Medulla oblongata (tissue), 1 donor: ENCODE measurements at regions not wholly inside any gene's neighbourhood (a gene's known extent, or its start where the extent isn't known, plus 50 kb on each side); places are given as distances from the start of the nearest gene placed in this dataset.
A peak's percentile ranks its signal among the peaks of the same experiment; 100 is the strongest.

Source experiments
- DNase-seq: peaks from one replicate; pipeline ENCODE4 v3.0.0-alpha.2; 2015; ENCODE audit errors: extremely low spot score

DNA sequence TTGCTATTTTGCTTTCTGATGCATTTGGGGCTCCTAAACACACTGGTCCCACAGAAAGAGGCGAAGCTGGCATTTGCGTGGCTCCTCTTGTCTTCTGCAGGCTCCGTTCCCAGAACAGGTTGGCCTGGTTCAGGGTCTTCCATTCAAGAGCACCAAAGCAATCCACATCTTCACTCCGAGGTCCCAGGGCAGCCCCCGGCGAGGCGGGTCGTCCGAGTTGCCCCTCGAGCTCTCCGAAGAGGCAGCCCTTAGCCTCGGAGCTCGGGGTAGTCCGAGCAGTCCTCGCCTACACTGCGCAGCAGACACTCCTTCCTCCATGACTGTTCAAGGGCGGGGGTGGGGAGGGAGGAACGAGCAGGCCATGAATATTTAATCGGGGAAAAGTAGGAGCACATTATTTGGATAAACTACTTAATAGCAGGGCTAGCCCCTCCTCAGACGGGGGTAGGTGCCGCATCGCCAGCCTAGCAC, 321.3 kb downstream of the BLID start:
- DNase-seq = peak; percentile 66

DNA sequence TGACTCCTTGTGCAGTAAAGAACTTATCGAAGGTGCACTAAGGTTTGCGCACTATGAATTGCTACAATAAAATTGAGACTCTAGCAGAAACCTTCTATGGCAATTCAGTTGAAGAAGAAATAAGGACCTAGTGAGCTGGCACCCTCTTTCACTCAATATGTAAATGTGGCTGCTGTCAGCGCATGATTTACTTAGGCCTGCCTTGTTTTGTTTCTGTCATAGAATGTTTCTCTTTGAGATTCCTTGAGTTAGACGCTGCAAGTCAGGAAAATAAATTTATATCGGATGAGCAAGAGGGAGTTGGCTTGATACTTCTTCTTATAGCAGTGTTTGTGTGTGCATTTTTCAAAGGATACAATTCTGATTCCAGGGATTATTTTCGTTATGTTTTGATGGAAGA, 322.1 kb downstream of the BLID start:
- DNase-seq = no peak

DNA sequence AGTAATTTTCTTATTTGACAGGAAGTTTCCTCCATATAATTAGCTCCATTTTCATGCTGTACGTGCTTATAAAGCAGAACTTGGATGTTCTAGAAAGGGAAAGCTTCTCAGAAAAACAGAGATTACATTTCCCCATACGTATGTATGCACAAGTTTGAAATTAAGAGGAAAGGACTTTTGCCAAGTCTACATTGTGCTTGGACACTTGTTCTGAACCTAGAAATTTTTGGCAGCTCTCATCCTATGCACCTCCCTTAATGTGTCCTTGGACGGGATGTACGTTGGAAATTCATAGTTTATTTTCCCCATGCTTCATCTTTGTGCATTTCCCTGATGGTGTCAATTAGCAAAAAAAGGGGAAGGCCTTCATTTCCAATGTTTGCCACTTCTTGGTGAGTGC, 322.7 kb downstream of the BLID start:
- no peak for DNase-seq

DNA sequence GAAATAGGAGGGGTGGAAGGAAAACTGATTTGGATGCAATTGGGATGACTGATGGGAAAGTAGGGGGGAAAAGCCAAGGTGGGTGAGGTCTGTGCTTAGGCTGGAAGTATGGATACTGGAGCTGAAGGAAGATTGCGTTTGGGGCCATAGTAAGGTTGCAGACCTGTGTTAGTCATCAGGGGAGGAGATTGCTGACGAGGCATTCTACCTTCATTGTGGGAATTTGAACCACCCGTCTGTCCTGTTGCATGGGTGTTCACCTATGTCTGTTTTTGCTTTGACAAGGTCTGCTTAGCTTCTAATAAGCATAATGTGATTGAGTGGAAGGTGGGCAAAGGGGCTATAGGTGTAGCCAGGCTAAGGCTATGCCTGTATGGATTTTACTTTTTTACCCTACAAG, 323.8 kb downstream of the BLID start:
- no peak for DNase-seq

DNA sequence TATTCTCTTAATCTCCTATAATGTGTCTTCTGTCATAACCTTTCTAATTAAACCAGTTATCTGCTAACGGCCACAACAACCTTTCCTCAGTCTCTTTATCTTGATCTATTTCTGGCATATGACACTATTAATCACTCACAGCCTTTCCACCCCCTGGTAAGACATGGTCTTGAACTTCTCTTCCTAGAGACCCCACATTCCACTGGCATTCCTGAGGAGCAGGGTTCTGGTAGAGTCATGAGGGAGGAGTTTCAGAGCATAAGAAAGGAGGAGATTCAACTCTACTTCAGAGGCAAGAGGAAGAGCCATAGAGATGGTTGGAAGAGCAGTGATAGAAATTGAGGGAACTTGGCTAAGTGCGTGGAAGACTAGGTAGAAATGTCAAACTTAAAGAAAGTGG, 325.6 kb downstream of the BLID start:
- DNase-seq = no peak

DNA sequence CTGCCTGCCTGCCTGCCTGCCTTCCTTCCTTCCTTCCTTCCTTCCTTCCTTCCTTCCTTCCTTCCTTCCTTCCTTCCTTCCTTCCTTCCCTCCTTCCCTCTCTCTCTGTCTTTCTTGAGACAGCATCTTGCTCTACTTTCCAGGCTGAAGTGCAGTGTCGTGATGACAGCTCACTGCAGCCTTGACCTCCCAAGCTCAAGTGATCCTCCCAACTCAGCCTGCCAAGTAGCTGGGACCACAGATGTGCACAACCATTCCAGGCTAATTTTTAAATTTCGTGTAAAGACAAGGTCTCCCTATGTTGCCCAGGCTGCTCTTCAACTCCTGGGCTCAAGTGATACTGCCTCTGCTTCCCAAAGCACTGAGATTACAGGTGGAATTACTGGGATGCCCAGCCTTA, 328.2 kb upstream of the SORL1-AS1 start:
- no peak for DNase-seq

DNA sequence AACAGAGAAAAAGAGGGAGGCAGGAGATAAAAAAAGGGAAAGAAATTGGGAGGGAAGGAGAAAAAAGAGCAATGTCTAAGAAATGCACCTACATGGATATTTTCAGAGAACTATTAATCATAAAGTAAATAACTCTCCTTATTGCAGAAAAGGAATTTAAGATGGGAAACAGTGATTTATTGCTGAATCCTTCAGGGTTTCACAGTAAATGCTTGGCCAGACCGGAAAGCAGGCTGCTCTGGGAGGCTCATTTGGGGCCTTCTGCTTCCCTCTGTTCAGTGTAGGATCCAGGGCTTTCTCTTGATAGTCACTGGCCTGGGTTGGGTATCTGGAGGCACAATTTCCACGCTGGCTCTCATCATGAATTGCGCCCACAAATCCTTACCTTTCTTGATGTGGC, 324.3 kb upstream of the SORL1-AS1 start:
- DNase-seq = no peak

DNA sequence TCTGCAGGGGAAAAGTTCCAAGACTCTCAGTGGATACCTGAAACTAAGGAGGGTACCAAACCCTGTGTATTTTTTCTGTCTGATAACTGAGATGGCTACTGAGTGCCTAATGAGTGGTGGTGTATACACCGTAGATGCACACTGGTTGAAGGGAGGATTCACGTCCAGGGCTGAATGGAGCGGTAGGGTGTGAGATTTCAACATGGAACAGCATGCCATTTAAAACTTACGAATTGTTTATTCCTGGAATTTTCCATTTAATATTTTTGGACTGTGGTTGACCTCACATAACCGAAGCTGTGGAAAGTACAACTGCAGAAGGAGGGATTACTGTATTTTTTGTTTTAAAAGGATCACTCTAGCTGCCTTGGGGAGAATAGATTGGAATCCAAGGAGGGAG, 322.5 kb upstream of the SORL1-AS1 start:
- no peak for DNase-seq

DNA sequence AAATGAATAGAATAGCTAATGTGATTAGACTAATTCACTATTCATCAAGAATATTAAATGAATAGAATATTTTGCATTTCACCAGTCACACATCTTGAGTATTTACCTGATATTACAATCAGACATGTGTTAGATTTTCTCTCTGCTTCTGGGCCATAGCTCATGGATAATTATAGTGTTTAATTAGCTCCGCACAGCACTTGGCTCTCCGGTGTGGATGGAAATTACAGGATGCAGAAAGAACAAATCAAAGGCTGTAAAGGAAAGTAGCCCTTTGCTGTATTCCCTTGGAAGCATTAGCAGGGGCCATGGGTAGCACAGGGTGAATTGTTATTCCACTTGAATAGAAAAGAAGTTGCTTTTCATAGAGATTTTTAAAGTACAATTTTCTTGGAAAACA, 320.3 kb upstream of the SORL1-AS1 start:
- DNase-seq = no peak

DNA sequence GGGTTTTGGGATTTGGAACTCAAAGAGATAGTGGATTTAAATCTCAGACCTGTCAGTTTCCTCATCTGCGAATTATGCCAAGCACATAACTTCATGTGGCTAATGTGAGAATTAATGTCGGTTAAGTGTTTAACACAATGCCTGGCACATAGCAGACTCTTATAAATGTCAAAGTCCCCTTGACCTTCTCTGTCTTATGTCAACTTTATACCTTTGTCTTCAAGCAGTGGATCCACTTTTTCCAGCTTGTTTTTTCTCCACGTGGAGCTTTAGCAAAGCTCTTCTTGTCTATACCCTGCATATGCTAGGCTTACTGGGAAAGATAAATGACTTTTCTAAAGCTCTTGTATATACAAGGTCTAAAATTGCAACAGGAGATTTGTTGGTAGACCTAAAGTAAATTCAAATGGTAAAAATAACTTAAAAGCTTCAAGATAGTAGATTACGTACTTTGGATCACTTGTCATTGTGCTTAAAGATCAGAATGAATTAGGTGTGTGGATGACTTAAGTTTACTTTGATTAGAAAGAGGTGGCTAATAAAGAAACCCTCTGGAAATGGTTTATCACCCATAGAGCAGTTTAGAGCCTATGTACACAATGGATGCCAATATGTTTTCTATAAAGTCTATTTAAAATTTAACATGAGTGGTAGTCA, 318.3 kb upstream of the SORL1-AS1 start:
- DNase-seq = no peak

DNA sequence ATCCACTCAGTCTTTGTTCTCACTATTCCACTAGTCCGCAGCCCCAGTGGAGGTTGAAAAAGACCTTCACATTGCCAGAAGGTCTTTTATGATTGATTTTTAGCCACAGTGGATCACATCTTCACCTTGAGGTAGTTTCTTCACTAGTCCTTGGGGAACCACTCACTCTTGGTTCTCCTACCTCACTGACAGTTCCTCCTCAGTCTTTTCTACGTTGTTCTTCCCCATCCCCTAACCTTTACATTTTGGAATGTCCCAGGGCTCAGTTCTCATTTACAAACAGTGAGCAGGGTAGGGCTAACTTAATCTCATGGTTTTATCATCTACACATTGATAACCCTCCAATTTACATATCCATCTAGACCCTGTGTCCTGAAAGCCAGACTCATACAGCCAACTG, 316.4 kb upstream of the SORL1-AS1 start:
- DNase-seq = no peak

DNA sequence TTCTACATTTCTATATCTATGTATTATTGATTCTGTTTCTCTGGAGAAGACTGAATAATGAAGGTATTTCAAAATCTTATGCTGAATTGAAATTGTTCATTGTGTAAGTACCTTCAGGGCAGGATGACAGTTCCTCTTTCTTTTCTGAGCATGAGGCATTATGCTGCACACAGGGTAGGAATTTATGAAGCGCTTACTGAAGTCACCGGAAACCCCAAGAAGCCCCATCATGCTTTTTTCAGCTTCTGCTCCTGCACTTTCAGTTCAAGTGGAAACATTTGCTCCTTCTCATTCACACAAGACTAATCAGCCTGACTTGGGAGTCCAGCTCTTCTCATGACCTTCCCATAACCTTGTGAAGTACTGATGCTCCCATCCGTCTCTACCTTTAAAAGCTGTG, 314.7 kb upstream of the SORL1-AS1 start:
- peak; percentile 79 for DNase-seq

DNA sequence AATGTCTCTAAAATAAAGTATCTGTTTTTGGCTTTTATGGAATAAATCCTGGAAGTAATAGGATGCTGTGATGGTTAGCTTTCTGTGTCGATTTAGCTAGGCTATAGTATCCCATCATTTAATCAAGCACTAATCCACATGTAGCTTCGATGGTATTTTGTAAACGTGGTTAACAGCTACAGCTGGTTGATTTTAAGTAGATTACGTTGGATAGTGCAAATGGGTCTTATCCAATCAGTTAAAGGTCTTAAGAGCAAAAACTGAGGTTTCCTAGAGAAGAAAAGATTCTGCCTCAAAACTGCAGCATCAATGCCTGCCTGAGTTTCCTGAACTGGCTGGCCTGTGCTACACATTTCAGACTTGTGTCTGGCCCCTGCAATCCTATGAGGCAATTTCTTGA, 314.2 kb upstream of the SORL1-AS1 start:
- DNase-seq = peak; percentile 24

DNA sequence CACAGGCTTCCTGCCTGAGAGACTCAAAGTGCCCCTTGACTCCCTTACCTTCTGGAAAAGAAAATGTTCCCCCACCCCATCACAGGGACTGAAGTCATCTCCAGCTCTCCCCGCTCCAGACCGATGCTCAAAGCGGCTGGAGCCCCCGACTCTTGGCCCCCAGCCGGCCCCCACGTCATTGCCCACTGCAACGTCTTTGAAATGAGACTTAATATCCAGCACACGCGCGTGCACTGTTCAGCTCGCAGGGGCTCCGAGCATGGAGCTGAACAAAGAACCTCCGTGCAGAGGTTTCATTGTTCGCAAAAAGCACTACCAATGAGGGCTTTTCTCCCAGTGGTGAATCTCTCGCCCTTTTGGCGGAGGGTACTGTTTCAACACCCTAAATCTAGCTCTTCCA, 313.4 kb upstream of the SORL1-AS1 start:
- no peak for DNase-seq

DNA sequence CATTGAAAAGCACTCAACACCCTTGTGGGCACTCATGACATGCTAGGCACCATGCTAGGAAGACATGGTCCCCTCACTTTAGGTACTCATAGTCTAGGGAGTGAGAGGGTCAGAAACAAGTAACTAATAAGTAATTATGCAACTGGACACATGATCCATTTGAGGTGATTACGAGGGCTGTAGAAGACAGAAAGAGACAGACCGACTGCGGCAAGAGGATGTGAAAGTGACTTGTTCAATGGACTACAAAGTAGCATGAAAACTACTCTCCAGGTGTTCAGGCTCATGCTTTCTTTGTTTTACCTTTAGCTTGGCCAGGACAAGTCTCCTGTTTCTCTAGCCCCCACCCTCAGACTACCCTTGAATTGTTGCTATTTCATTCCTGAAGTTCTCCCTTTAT, 310.8 kb upstream of the SORL1-AS1 start:
- DNase-seq = peak; percentile 43

DNA sequence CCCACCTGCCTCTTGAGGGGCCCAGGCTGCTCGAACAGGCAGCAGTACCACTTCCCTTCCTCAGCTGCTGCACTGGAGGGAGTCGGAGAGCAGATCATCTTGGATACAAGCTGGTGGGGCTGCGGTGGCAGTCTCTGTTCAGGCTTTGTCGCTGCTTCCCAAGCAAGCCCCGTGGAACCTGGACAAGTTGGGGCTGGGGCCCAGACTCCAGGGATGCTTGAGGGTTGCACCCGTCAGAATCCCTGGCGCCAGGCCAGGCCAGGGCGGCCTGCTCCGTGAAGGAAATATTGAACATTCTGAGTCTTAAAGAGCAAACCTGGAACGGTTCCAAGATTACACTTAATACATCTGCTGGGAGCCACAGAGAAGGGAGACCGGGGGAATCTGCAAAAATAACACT, 310.1 kb upstream of the SORL1-AS1 start:
- peak; percentile 46 for DNase-seq

DNA sequence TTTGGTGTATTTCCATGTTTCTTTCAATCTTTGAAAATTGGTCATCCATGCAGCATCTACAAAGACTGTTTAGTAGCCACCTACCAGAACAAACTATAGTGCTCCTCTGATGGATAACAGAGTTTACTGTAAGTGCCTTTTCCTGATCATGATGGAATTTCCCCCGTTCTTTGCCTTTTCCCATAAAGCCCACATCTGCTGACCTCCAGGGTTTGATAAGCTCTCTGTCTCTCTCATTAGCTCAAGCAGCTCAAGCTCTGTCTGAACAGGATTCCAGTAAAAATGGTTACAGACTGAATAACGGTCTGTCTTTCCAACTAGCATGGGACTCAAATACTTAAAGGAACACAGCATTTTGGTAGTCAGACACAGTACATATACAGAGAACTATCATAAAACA, 308.4 kb upstream of the SORL1-AS1 start:
- no peak for DNase-seq

DNA sequence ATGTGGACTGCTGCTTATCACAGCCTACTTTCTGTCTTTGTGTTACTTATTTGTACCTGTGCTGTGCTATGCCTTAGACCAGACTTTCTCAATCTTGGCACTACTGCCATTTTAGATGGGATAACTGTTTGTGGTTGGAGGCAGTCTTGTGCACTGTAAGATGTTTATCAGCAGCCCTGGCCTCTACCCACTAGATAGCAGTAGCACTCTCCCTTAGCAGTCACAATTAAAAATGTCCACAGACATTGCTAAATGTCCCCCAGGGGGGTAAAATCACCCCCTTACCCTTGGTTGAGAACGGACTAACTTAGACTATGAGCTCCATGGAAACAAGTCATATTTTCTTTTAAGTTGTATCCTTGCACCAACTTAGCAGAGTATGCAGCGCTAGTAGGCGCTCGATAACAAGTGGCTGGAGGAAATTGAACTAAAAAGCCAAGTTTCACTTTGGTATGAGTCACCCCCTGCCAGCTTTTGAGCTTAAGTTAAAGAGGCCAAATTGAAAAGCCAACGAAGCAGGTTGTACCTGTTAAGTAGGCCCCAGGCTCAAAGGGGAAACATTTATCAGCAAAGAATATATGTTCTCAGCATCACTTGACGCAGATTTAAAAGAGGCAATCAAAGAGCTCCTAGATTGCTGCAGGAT, 304.8 kb upstream of the SORL1-AS1 start:
- DNase-seq = peak; percentile 36

DNA sequence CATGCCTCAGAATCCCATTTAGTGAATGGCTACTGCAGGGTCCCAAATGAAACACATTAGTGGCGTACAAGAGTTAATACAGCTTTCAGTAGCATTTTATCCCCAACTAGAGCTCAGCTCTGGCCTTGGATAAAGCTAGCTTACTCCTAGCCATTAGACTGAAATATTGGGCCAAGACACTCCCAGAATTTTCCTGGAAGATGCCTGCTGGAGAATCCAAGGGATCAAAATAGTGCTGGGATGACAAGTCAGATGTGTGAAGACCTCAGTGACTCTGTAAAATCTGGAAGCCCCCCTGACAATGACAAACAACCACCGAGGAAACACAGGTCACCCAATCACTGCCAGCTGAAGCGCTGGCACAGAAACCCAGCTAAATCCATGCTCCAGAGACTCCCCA, 303.1 kb upstream of the SORL1-AS1 start:
- no peak for DNase-seq

DNA sequence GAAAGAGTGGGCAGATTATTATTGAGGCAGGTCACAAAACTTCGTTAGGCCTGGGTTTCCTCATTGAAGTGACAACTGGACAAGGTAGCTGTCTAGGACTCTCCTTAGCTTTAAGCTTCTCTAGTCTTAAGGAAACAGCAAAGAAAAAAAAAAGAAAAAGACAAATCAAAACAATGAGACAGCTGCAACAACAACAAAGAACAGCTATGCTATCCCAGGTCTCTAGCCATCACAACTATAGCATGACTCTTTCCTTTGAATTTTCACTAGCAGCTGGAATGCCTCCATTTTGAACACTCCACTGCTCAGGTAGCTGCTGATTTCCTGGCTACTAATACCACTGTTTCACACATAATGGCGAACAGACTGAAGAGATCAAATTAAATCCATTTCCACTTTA, 302.4 kb upstream of the SORL1-AS1 start:
- DNase-seq = no peak

DNA sequence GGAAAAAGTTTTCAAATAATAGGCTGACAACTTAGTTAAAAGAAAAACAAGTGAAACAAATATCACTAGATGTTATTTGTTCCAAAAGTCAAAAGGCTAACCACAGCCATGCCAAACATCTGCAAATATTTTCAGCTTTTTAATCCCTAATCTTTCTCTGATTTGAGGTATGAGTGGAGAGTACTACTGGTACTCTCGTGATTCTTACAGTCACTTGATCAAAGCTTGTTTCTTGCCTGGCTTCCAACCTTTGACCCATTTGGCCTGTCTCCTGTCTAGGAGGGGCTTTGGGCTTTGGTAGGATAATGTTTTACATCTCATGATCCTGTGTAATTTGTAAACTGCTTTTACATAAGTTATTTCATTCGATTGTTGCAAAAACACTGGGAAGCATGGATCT, 301.8 kb upstream of the SORL1-AS1 start:
- DNase-seq = no peak

DNA sequence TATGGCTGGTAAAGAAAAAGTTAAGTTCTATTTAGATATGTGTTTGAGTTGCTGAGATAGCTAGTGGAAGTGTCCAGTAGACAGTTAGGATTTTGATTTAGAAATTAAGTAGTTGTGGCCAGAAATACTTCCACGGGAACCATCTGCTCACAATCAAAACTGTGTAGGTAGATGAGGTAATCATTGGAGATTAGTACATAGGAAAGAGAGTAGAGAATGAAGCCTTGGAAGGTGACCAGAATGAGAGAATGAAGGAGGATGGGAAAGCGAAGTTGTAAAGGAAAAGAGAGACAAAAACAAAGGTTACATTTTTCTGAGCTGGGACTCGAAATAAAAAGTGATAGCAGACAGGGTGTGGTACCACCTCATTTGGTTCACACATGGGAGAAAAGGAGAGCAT, 296.9 kb upstream of the SORL1-AS1 start:
- no peak for DNase-seq

DNA sequence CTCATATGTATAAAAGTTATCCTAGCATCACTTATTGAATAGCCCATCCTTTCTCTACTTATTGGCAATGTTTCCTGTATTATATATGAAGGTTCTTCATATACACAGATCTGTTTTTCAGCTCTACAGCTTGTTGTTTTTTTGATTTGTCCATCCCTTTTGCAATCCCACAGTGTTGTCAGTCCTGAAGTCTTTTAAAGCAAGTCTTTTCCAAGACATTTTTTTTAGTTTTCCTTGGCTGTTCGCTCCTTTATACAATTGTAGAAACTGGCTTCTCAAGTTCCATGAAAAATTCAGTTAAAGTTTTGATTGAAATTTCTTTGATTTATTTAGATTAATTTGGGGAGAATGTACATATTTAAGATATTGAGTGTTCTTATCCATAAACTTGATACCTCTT, 295.3 kb upstream of the SORL1-AS1 start:
- DNase-seq = no peak

DNA sequence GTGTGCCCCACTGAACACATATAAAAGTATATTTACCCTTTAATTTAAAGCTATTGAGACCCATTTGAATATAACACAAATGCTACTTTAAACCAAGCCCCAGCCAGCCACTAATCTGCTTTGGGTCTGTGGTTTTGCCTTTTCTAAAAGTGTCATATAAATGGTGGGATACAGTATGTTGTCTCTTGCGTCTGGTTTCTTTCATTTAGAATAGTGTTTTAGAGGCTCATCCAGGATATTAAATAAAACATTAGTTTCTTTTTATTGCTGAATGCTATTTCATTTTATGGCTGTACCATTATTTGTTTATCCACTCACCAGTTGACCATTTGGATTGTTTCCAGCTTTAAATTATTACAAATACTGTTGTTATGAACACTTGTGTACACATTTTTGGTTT, 290.5 kb upstream of the SORL1-AS1 start:
- DNase-seq = no peak
